H9 (cell line): ENCODE measurements at regions not wholly inside any gene's neighbourhood (a gene's known extent, or its start where the extent isn't known, plus 50 kb on each side); places are given as distances from the start of the nearest gene placed in this dataset.
A peak's percentile ranks its signal among the peaks of the same experiment; 100 is the strongest.
"Not testable (repeated sequence)": the region's sequence is repeated elsewhere in the genome, so short reads cannot be mapped to it uniquely, and the experiment has no call there.

Experiments
- DNase-seq: peaks from one replicate; pipeline ENCODE4 v3.0.0-alpha.2; 2017
- H2AFZ ChIP-seq: one replicate; pipeline ENCODE4 v1.6.1; 2013; ENCODE audit warnings: mild to moderate bottlenecking, low read length, control low read depth, moderate library complexity
- H2AK5ac ChIP-seq: 2 replicates; pipeline ENCODE4 v1.6.1; 2013; ENCODE audit warnings: low read length, control low read depth, mixed read lengths; ENCODE audit not compliant: insufficient read length
- H2BK120ac ChIP-seq: one replicate; pipeline ENCODE4 v1.6.1; 2013; ENCODE audit warnings: low read depth, mild to moderate bottlenecking, low read length, control low read depth, inconsistent platforms; ENCODE audit not compliant: poor library complexity, severe bottlenecking
- H2BK12ac ChIP-seq: 2 replicates; pipeline ENCODE4 v1.6.1; 2013; ENCODE audit warnings: low read length, control low read depth, mixed read lengths, low read depth; ENCODE audit not compliant: insufficient read length
- H2BK15ac ChIP-seq: 2 replicates; pipeline ENCODE4 v1.6.1; 2013; ENCODE audit warnings: low read depth, low read length, control low read depth
- H2BK20ac ChIP-seq: one replicate; pipeline ENCODE4 v1.6.1; 2013; ENCODE audit warnings: low read depth, mild to moderate bottlenecking, low read length, control low read depth, inconsistent platforms; ENCODE audit not compliant: poor library complexity, severe bottlenecking
- H2BK5ac ChIP-seq: 2 replicates; pipeline ENCODE4 v1.6.1; 2013; ENCODE audit warnings: low read length, control low read depth, mixed read lengths; ENCODE audit not compliant: insufficient read length
- H3K14ac ChIP-seq: 2 replicates; pipeline ENCODE4 v1.6.1; 2013; ENCODE audit warnings: low read length, control low read depth; ENCODE audit not compliant: insufficient read depth
- H3K18ac ChIP-seq: 2 replicates; pipeline ENCODE4 v1.6.1; 2013; ENCODE audit warnings: low read depth, mild to moderate bottlenecking, mixed read lengths, low read length, control low read depth; ENCODE audit not compliant: insufficient read length
- H3K23ac ChIP-seq: 2 replicates; pipeline ENCODE4 v1.6.1; 2013; ENCODE audit warnings: low read length, control low read depth, mixed read lengths, low read depth; ENCODE audit not compliant: insufficient read length
- H3K23me2 ChIP-seq: 2 replicates; pipeline ENCODE4 v1.6.1; 2013; ENCODE audit warnings: low read depth, mild to moderate bottlenecking, mixed read lengths, low read length, control low read depth; ENCODE audit not compliant: insufficient read length, poor library complexity, severe bottlenecking
- H3K27ac ChIP-seq: 2 replicates; pipeline ENCODE4 v1.5.1; 2013; ENCODE audit warnings: low read length, control low read depth, mixed read lengths, low read depth; ENCODE audit not compliant: insufficient read length
- H3K27me3 ChIP-seq: 2 replicates; pipeline ENCODE4 v1.6.1; 2013; ENCODE audit warnings: low read length, control low read depth, inconsistent platforms; ENCODE audit not compliant: insufficient read depth
- H3K4ac ChIP-seq: 2 replicates; pipeline ENCODE4 v1.6.1; 2013; ENCODE audit warnings: low read depth, mild to moderate bottlenecking, control low read depth, inconsistent platforms, low read length, moderate library complexity
- H3K4me1 ChIP-seq: 2 replicates; pipeline ENCODE4 v1.6.1; 2013; ENCODE audit warnings: low read length, control low read depth, inconsistent platforms; ENCODE audit not compliant: insufficient read depth
- H3K4me2 ChIP-seq: 2 replicates; pipeline ENCODE4 v1.6.1; 2013; ENCODE audit warnings: low read length, control low read depth, mixed read lengths; ENCODE audit not compliant: insufficient read length, insufficient read depth
- H3K56ac ChIP-seq: 2 replicates; pipeline ENCODE4 v1.6.1; 2013; ENCODE audit warnings: low read depth, mild to moderate bottlenecking, mixed read lengths, low read length, control low read depth; ENCODE audit not compliant: insufficient read length
- H3K79me1 ChIP-seq: 2 replicates; pipeline ENCODE4 v1.6.1; 2013; ENCODE audit warnings: low read depth, mild to moderate bottlenecking, moderate library complexity, low read length, control low read depth, inconsistent platforms; ENCODE audit not compliant: insufficient read depth, poor library complexity, severe bottlenecking
- H3K79me2 ChIP-seq: 2 replicates; pipeline ENCODE4 v1.6.1; 2013; ENCODE audit warnings: low read length, control low read depth, inconsistent platforms; ENCODE audit not compliant: insufficient read depth
- H3K9ac ChIP-seq: 2 replicates; pipeline ENCODE4 v1.6.1; 2013; ENCODE audit warnings: low read length, control low read depth, mixed read lengths; ENCODE audit not compliant: insufficient read length; ENCODE audit errors: extremely low read depth
- H3K9me3 ChIP-seq: one replicate; pipeline ENCODE4 v1.6.1; 2013; ENCODE audit warnings: low read depth, low read length, inconsistent platforms; ENCODE audit not compliant: control insufficient read depth
- H3T11ph ChIP-seq: one replicate; pipeline ENCODE4 v1.6.1; 2013; ENCODE audit warnings: mild to moderate bottlenecking, low read length, control low read depth, inconsistent platforms
- H4K20me1 ChIP-seq: one replicate; pipeline ENCODE4 v1.6.1; 2013; ENCODE audit not compliant: control insufficient read depth, insufficient read length, insufficient read depth
- H4K5ac ChIP-seq: 2 replicates; pipeline ENCODE4 v1.6.1; 2013; ENCODE audit warnings: low read depth, mild to moderate bottlenecking, mixed read lengths, low read length, control low read depth; ENCODE audit not compliant: insufficient read length
- H4K8ac ChIP-seq: replicated peaks from 2 replicates; pipeline ENCODE4 v1.6.1; 2013; ENCODE audit warnings: low read length, control low read depth, mixed read lengths, low read depth; ENCODE audit not compliant: insufficient read length
- H4K91ac ChIP-seq: 2 replicates; pipeline ENCODE4 v1.6.1; 2013; ENCODE audit warnings: low read depth, mild to moderate bottlenecking, moderate library complexity, mixed read lengths, low read length, control low read depth; ENCODE audit not compliant: insufficient read length
- H3K27ac Mint-ChIP-seq, 3 experiments: 2 replicates in 2 of 3; 3 replicates in 1 of 3; pipeline ENCODE4 v1.8.0; 2020 to 2021; ENCODE audit warnings: mixed read lengths in 3 of 3, mild to moderate bottlenecking in 1 of 3, moderate library complexity in 1 of 3
- H3K27me3 Mint-ChIP-seq: 2 replicates; pipeline ENCODE4 v1.8.0; 2021; ENCODE audit warnings: low read depth, mild to moderate bottlenecking, moderate library complexity, mixed read lengths
- H3K36me3 Mint-ChIP-seq, 3 experiments: 2 replicates in 2 of 3; 3 replicates in 1 of 3; pipeline ENCODE4 v1.8.0; 2020 to 2021; ENCODE audit warnings: low read depth in 3 of 3, mixed read lengths in 3 of 3; ENCODE audit not compliant: insufficient read depth in 1 of 3
- H3K4me1 Mint-ChIP-seq, 2 experiments: 2 replicates each; pipeline ENCODE4 v1.8.0; 2020; ENCODE audit warnings: mixed read lengths in 2 of 2
- H3K4me3 Mint-ChIP-seq, 2 experiments: 2 replicates in 1 of 2; 3 replicates in 1 of 2; pipeline ENCODE4 v1.8.0; 2020 to 2021; ENCODE audit warnings: mild to moderate bottlenecking in 2 of 2, mixed read lengths in 2 of 2, moderate library complexity in 1 of 2
- H3K9me3 Mint-ChIP-seq, 2 experiments: 2 replicates in 1 of 2; 3 replicates in 1 of 2; pipeline ENCODE4 v1.8.0; 2020; ENCODE audit warnings: mild to moderate bottlenecking in 2 of 2, mixed read lengths in 2 of 2, moderate library complexity in 1 of 2
- CTCF ChIP-seq: fragments of 200-600 bp; sonication (generic); conservative IDR thresholded peaks from 3 replicates; pipeline ENCODE4 v1.8.0; 2021; ENCODE audit warnings: antibody characterized with exemption, mild to moderate bottlenecking
- WGBS: extraction: QIAGEN DNeasy Blood & Tissue Kit; methylation state at CpG from one replicate; pipeline ENCODE4 v1.1.7; 2013; ENCODE audit warnings: missing lambda C conversion rate, low lambda C conversion rate, mixed read lengths; ENCODE audit not compliant: insufficient read length; ENCODE audit errors: extremely low coverage; 5-methylcytosine and 5-hydroxymethylcytosine counted together

GRCh38 chr4:189589201-189589600 is 351.5 kb upstream of the FRG1 start:
- H3K4me1 Mint-ChIP-seq, H3K27me3 ChIP-seq, H4K5ac ChIP-seq, H3K4ac ChIP-seq, H3K9ac ChIP-seq, H3T11ph ChIP-seq, H3K79me1 ChIP-seq, H3K4me1 ChIP-seq, H3K4me2 ChIP-seq, H3K36me3 Mint-ChIP-seq, H2BK20ac ChIP-seq, H2BK12ac ChIP-seq, H4K8ac ChIP-seq, H2AFZ ChIP-seq, H3K4me3 Mint-ChIP-seq, H3K79me2 ChIP-seq, H3K27me3 Mint-ChIP-seq, H2AK5ac ChIP-seq, H3K27ac ChIP-seq, H4K91ac ChIP-seq, H2BK120ac ChIP-seq, DNase-seq, H3K56ac ChIP-seq, H3K23ac ChIP-seq, H2BK15ac ChIP-seq, H3K18ac ChIP-seq, H4K20me1 ChIP-seq, H2BK5ac ChIP-seq, H3K14ac ChIP-seq, H3K9me3 ChIP-seq, H3K27ac Mint-ChIP-seq, H3K23me2 ChIP-seq: not testable (repeated sequence)
- peak; percentile 32; the same call in 2 of the 3 replicates for TF ChIP-seq CTCF
- WGBS, result no CpG with 5 or more reads among the region's 12 CpGs
- peaks cover 60 to 86% of the 10 kb centered on the region in 2 experiments for H3K9me3 Mint-ChIP-seq
